IMR-90 (cell line): ENCODE measurements at regions not wholly inside any gene's neighbourhood (a gene's known extent, or its start where the extent isn't known, plus 50 kb on each side); places are given as distances from the start of the nearest gene placed in this dataset.

Experiments
- ATAC-seq: fragments of 200-7000 bp; cut with Tn5 transposase; 2 replicates; pipeline ENCODE4 v1.9.1; 2020; ENCODE audit warnings: low read depth, mild to moderate bottlenecking, moderate library complexity
- BruUV-seq: library from RNA; stranded (reverse); fragments of 400-500 nt; replicated peaks from 2 replicates; lab custom pipeline; 2021; lab: Mats Ljungman, UMichigan
- CTCF ChIA-PET: fragments of 300-600 bp; formaldehyde crosslinking; extraction: SDS; loops from one replicate; lab custom pipeline; 2021; ENCODE audit warnings: antibody characterized with exemption; lab: Yijun Ruan, JAX
- POLR2A ChIA-PET: fragments of 300-600 bp; sonication (Branson Sonifier 250); formaldehyde crosslinking; loops from one replicate; lab custom pipeline; 2022; ENCODE audit warnings: antibody characterized with exemption; ENCODE audit not compliant: unreplicated experiment; lab: Charles Lee
- DNase-seq: peaks from one replicate; pipeline ENCODE4 v3.0.0; 2013
- H2AFZ ChIP-seq: replicated peaks from 2 replicates; pipeline ENCODE3; 2013; ENCODE audit warnings: low read length, mild to moderate bottlenecking; ENCODE audit not compliant: poor library complexity
- H2AK5ac ChIP-seq: 2 replicates; pipeline ENCODE4 v1.6.1; 2013; ENCODE audit warnings: low read depth, low read length, inconsistent platforms
- H2AK9ac ChIP-seq: replicated peaks from 2 replicates; pipeline ENCODE3; 2013; ENCODE audit warnings: mild to moderate bottlenecking, low read depth, low read length, moderate library complexity; ENCODE audit not compliant: poor library complexity
- H2BK120ac ChIP-seq: 2 replicates; pipeline ENCODE4 v1.6.1; 2013; ENCODE audit warnings: low read depth, low read length, inconsistent platforms
- H2BK15ac ChIP-seq: 3 replicates; pipeline ENCODE4 v1.6.1; 2013; ENCODE audit warnings: low read depth, low read length, inconsistent platforms
- H2BK20ac ChIP-seq: 2 replicates; pipeline ENCODE4 v1.6.1; 2013; ENCODE audit warnings: low read depth, mild to moderate bottlenecking, inconsistent platforms, low read length, moderate library complexity
- H2BK5ac ChIP-seq: 2 replicates; pipeline ENCODE4 v1.6.1; 2013; ENCODE audit warnings: mild to moderate bottlenecking, low read depth, low read length, inconsistent platforms; ENCODE audit not compliant: poor library complexity, severe bottlenecking
- H3K14ac ChIP-seq: replicated peaks from 2 replicates; pipeline ENCODE4 v1.6.1; 2013; ENCODE audit warnings: low read depth, low read length, inconsistent platforms
- H3K18ac ChIP-seq: 2 replicates; pipeline ENCODE4 v1.6.1; 2013; ENCODE audit warnings: low read depth, low read length, control low read depth
- H3K23ac ChIP-seq: 2 replicates; pipeline ENCODE4 v1.6.1; 2013; ENCODE audit warnings: low read depth, low read length, inconsistent platforms
- H3K27ac ChIP-seq: 2 replicates; pipeline ENCODE4 v1.5.1; 2013; ENCODE audit warnings: mild to moderate bottlenecking, control low read depth, low read length; ENCODE audit not compliant: insufficient read depth
- H3K27me3 ChIP-seq: 2 replicates; pipeline ENCODE4 v1.6.1; 2013; ENCODE audit warnings: low read length; ENCODE audit not compliant: control insufficient read depth, insufficient read depth
- H3K36me3 ChIP-seq: 2 replicates; pipeline ENCODE4 v1.6.1; 2013; ENCODE audit warnings: low read length, mixed read lengths; ENCODE audit not compliant: control insufficient read depth, insufficient read depth
- H3K4ac ChIP-seq: 2 replicates; pipeline ENCODE4 v1.6.1; 2013; ENCODE audit warnings: low read depth, low read length, inconsistent platforms
- H3K4me1 ChIP-seq: 2 replicates; pipeline ENCODE4 v1.6.1; 2013; ENCODE audit warnings: low read length, mixed read lengths; ENCODE audit not compliant: control insufficient read depth, insufficient read depth
- H3K4me2 ChIP-seq: 2 replicates; pipeline ENCODE4 v1.6.1; 2013; ENCODE audit warnings: low read depth, mild to moderate bottlenecking, control low read depth, low read length, moderate library complexity
- H3K4me3 ChIP-seq: 2 replicates; pipeline ENCODE4 v1.5.1; 2013; ENCODE audit warnings: low read depth, mild to moderate bottlenecking, control low read depth, low read length, moderate library complexity; ENCODE audit not compliant: insufficient read depth
- H3K56ac ChIP-seq: 2 replicates; pipeline ENCODE4 v1.6.1; 2013; ENCODE audit warnings: low read length, inconsistent platforms; ENCODE audit not compliant: insufficient read depth; ENCODE audit errors: extremely low read depth
- H3K79me1 ChIP-seq, 2 experiments: 2 replicates each; pipeline ENCODE4 v1.6.1; 2013; ENCODE audit warnings: low read length in 2 of 2, inconsistent platforms in 1 of 2, low read depth in 1 of 2
- H3K9ac ChIP-seq: 2 replicates; pipeline ENCODE4 v1.6.1; 2013; ENCODE audit warnings: low read depth, low read length, control low read depth
- H3K9me1 ChIP-seq: 2 replicates; pipeline ENCODE4 v1.6.1; 2013; ENCODE audit warnings: low read length, inconsistent platforms; ENCODE audit not compliant: insufficient read depth
- H3K9me3 ChIP-seq: 2 replicates; pipeline ENCODE4 v1.6.1; 2013; ENCODE audit warnings: low read length; ENCODE audit not compliant: control insufficient read depth, insufficient read depth
- H4K20me1 ChIP-seq: 2 replicates; pipeline ENCODE4 v1.6.1; 2013; ENCODE audit warnings: low read length, inconsistent platforms; ENCODE audit not compliant: insufficient read depth
- H4K5ac ChIP-seq: 2 replicates; pipeline ENCODE4 v1.6.1; 2013; ENCODE audit warnings: mild to moderate bottlenecking, low read depth, low read length, control low read depth
- H4K8ac ChIP-seq, 2 experiments: 2 replicates each; pipeline ENCODE4 v1.6.1; 2013; ENCODE audit warnings: low read depth in 2 of 2, low read length in 2 of 2, control low read depth in 1 of 2, inconsistent platforms in 1 of 2
- H4K91ac ChIP-seq: 2 replicates; pipeline ENCODE4 v1.6.1; 2013; ENCODE audit warnings: low read depth, low read length, inconsistent platforms; ENCODE audit not compliant: insufficient read depth
- FOS ChIP-seq: fragments of 150-350 bp; IDR thresholded peaks from 2 replicates; pipeline ENCODE4 v1.6.1; 2016; ENCODE audit warnings: low read depth, low read length
- MAZ ChIP-seq: IDR thresholded peaks from 2 replicates; pipeline ENCODE4 v1.6.1; 2012; ENCODE audit warnings: low read depth, mild to moderate bottlenecking, low read length, improper control_type of control experiment, moderate library complexity, borderline replicate concordance
- RAD21 ChIP-seq: IDR thresholded peaks from 2 replicates; pipeline ENCODE4 v1.6.1; 2012; ENCODE audit warnings: low read length, improper control_type of control experiment
- RCOR1 ChIP-seq: IDR thresholded peaks from 2 replicates; pipeline ENCODE4 v1.6.1; 2012; ENCODE audit warnings: mild to moderate bottlenecking, low read length, improper control_type of control experiment; ENCODE audit not compliant: insufficient replicate concordance
- SMC3 ChIP-seq: fragments of 150-350 bp; IDR thresholded peaks from 2 replicates; pipeline ENCODE4 v1.6.1; 2016; ENCODE audit warnings: low read depth, mild to moderate bottlenecking, antibody characterized with exemption, low read length, moderate library complexity
- USF2 ChIP-seq: fragments of 150-350 bp; IDR thresholded peaks from 2 replicates; pipeline ENCODE4 v1.6.1; 2017; ENCODE audit warnings: mild to moderate bottlenecking, antibody characterized with exemption, low read length, low read depth
- WGBS, 2 experiments: methylation state at CpG; one replicate each; pipeline versions ENCODE4 v1.1.5 to v1.1.7; 2013; ENCODE audit warnings: missing lambda C conversion rate in 2 of 2; ENCODE audit not compliant: insufficient read length in 1 of 2; ENCODE audit errors: extremely low coverage in 2 of 2; 5-methylcytosine and 5-hydroxymethylcytosine counted together
- dilution Hi-C: fragments of 300-500 bp; cut with HindIII; formaldehyde crosslinking; loops from one replicate; pipeline ENCODE4 v1.14.3; 2018; ENCODE audit warnings: low sequenced_read_pairs; ENCODE audit not compliant: unreplicated experiment
- in situ Hi-C: fragments of 300-500 bp; cut with MboI; formaldehyde crosslinking; loops from 3 replicates; pipeline ENCODE4 v1.14.3; 2019; ENCODE audit warnings: low sequenced_read_pairs, inconsistent platforms, mixed read lengths
- intact Hi-C: fragments of 100-400 bp; cut with micrococcal nuclease; formaldehyde crosslinking; loops from 2 replicates; pipeline ENCODE4 v1.10.0; 2022

DNA sequence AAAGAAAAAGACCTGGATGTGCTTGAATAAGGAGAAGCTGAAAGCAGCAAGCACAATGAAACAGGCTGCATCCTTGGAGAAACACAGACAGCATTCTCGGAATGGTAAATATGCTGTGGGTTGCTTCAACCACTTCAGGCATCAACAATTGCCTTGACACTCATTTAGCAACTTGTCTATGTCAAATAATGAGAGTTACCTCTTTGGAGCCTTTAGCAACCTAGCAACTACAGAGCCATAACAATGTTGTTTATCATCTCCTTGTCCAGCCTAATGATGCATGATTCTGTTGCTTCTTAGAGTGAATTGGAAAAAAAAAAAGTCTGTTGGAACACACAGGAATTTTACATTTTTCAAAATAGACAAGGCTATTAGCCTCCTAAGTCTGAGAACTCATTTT is 410.6 kb downstream of the PIK3C3 start:
- no peak for TF ChIP-seq MAZ
- TF ChIP-seq RCOR1, result no peak
- TF ChIP-seq FOS, result no peak
- no peak for TF ChIP-seq SMC3
- TF ChIP-seq RAD21, result no peak
- TF ChIP-seq USF2, result no peak
- H4K91ac ChIP-seq, result no peak overlapping the region
- no peak for DNase-seq
- H3K27me3 ChIP-seq, result no peaks in the 10 kb centered on the region
- no peak overlapping the region for H2BK15ac ChIP-seq
- H3K23ac ChIP-seq, result no peak overlapping the region
- H3K4me3 ChIP-seq, result no peak overlapping the region
- dilution Hi-C loops (no loop called here), intact Hi-C loops (no loop called here), in situ Hi-C loops (no loop called here)
- no peak overlapping the region for H2BK120ac ChIP-seq
- no peak overlapping the region for H4K5ac ChIP-seq
- H3K4ac ChIP-seq, result no peak overlapping the region
- H3K56ac ChIP-seq, result no peak overlapping the region
- no peak overlapping the region for H2BK20ac ChIP-seq
- H2AFZ ChIP-seq, result no peak overlapping the region
- no TSS peak for BruUV-seq
- no peak for ATAC-seq
- H4K8ac ChIP-seq, result no peak overlapping the region
- peaks cover 5% of the 10 kb centered on the region for H3K9me3 ChIP-seq
- no CpG with 5 or more reads among the region's 1 CpG for whole genome bisulfite sequencing, 2 experiments
- ChIA-PET CTCF (no interaction called here), POLR2A (no interaction called here)
- H2BK5ac ChIP-seq, result no peak overlapping the region
- H2AK9ac ChIP-seq, result no peak overlapping the region
- H3K18ac ChIP-seq, result no peak overlapping the region
- no peaks in the 10 kb centered on the region for H3K4me1 ChIP-seq
- no peak overlapping the region for H3K14ac ChIP-seq
- no peak overlapping the region for H3K4me2 ChIP-seq
- no peaks in the 10 kb centered on the region for H3K9me1 ChIP-seq
- no peaks in the 10 kb centered on the region for H4K20me1 ChIP-seq
- H3K79me1 ChIP-seq, result no peaks in the 10 kb centered on the region
- no peak overlapping the region for H3K27ac ChIP-seq
- H3K36me3 ChIP-seq, result no peaks in the 10 kb centered on the region
- H2AK5ac ChIP-seq, result no peak overlapping the region
- H3K9ac ChIP-seq, result no peak overlapping the region
